ENCODE measurements at regions not wholly inside any gene's neighbourhood (a gene's known extent, or its start where the extent isn't known, plus 50 kb on each side); places are given as distances from the start of the nearest gene placed in this dataset.

DNA sequence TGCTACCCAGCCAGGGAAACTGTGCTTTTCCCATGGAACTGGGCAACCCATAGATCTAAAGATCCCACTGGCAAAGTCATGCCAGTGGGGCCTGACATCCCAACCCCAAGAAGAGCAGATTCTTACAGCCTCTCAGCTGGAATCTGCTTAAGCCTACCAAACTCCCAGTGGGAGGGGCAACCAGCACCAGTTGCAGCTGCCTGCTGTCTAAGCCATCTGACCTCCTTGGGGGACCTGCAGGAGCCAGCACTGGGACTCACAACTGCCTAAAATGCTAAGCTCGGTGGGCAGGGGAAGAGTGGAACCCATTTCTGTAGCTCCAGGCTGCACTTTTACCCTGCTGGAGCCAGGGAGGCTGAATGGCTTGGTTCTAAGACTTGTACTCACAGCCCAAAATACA, 770.7 kb upstream of the SLC8A1 start:
- Mint-ChIP-seq H3K27me3 (no peaks in the 10 kb centered on the region), H3K4me3 (no peak overlapping the region), H3K4me1 (no peaks in the 10 kb centered on the region), H3K36me3 (ENCODE audit: low read depth) (no peaks in the 10 kb centered on the region), H3K27ac (no peak overlapping the region), H3K9me3 (peaks cover 3% of the 10 kb centered on the region)
- POLR2A ChIA-PET, result no interaction called here
- DNase-seq, result no peak
- CTCF ChIA-PET, result interaction anchor here (0.6 kb wide), 1 partner anchor 804 kb away, joined by 3 read pairs; no protein-coding TSS in a partner anchor

DNA sequence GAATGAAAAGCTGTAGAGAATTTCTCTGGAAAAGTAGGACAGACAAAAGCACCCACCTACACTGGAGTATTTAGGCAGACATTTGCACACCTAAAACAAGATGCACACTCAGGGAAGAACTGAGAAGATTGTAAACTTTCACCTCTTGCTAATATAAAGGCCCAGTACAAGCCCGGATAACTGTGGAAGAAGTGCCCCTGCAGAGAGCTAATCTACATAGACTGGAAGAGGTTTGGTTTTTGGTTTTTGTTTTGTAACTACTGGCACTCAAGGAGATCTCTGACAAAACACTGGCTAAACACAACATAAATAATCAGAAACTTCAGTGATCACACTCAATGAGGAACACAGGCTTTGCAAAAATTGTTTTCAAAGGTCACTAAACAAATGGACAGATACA, 782.2 kb upstream of the SLC8A1 start:
- no peaks in the 10 kb centered on the region for H3K27me3 Mint-ChIP-seq
- no peak for DNase-seq
- no peaks in the 10 kb centered on the region for H3K36me3 Mint-ChIP-seq (ENCODE audit: low read depth)
- no peak overlapping the region for H3K4me3 Mint-ChIP-seq
- no peak overlapping the region for H3K27ac Mint-ChIP-seq
- H3K4me1 Mint-ChIP-seq, result no peaks in the 10 kb centered on the region
- peaks cover 5% of the 10 kb centered on the region for H3K9me3 Mint-ChIP-seq
- CTCF ChIA-PET, result no interaction called here
- POLR2A ChIA-PET, result no interaction called here

DNA sequence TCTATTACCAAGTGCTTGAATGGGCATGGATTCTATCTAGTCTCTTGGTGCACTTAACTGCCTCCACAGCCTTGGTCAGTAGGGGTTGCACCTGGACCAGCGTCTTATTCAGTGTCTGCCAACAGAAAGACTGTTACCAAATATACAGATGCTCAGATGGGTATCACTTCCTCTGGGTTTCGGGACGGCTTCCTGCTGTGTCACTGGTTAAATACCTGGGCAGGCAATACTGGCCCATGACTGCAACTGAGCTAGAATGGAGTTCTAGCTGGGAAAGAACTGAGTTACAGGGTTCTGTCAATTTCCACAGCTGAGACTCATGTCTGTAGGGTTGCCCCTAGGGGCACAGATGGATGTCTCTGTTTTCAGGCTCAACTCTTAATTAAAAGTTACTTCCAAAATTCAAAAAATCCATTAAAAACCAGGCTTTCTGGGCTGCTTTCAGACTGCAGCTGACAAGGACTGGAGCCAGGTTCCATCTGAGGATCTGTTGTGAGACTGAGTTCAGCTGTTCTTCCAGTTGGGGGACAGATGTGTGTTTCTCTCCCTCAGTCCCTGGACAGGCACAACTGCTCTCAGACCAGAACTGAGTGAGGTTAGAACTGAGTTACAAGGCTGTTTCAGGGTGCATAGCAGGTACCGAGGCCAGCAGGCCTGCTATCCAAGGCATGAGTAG, 789.6 kb upstream of the SLC8A1 start:
- CTCF ChIA-PET, result no interaction called here
- no peaks in the 10 kb centered on the region for H3K27me3 Mint-ChIP-seq

DNA sequence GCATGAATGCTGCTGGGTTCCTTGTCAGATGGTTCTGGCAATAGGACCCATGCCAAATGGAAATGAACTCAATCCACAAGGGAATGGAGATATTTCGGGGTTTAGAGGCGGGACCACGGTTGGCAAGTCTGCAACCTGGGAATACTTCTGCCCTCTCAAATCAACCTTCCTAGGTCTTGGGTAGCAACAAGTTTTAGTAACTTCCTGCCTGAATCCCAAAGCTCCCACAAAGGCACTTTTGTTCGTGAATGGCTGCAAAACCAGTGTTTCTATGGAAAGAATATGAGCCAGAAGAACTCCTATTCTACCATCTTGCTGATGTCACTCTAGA, 790.1 kb upstream of the SLC8A1 start:
- CTCF ChIA-PET, result no interaction called here

More for the DNA sequence above, 789.6 kb upstream of the SLC8A1 start:
- POLR2A ChIA-PET, result no interaction called here
- Mint-ChIP-seq H3K27ac (no peak overlapping the region), H3K4me3 (no peak overlapping the region), H3K9me3 (no peaks in the 10 kb centered on the region), H3K4me1 (no peaks in the 10 kb centered on the region), H3K36me3 (ENCODE audit: low read depth) (no peaks in the 10 kb centered on the region)
- DNase-seq, result no peak

DNA sequence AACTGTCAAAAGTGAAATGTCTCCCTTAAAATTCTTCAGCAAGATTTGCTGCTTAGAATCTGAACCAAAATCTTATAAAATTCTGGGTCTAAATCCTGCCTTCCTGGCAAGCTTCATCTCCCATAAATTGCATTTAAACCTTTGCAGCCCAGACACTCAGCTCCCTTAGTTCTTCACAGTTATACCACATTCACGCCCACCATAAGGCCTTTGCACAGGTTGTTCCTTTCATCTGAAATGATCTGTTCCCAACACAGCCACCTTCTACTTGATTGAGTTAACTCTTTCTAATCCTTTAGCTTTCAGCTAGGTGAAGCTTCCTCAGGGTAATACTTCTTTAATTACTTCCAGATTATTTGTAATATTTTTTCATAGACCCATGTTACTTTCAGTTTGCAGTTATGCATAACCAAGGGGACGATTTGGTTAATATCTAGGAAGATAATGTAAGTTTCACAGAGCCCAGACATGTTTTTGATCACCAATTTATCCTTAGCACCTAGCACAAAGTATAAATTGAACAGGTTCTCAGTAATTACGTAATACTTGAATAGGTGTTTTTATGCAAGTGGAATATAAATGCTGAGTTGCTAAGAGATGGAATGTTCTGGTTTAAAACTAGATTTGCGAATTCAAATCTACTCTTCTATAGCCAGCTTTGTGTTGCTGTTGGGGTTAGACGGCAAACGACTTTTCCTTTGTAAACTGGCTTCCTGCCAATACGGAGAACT, 779.7 kb upstream of the PKDCC start:
- no peaks in the 10 kb centered on the region for H3K4me1 Mint-ChIP-seq

More for the DNA sequence above, 790.1 kb upstream of the SLC8A1 start:
- DNase-seq, result no peak
- no peaks in the 10 kb centered on the region for H3K36me3 Mint-ChIP-seq (ENCODE audit: low read depth)
- no peak overlapping the region for H3K4me3 Mint-ChIP-seq
- H3K27ac Mint-ChIP-seq, result no peak overlapping the region
- H3K4me1 Mint-ChIP-seq, result no peaks in the 10 kb centered on the region
- POLR2A ChIA-PET, result no interaction called here
- no peaks in the 10 kb centered on the region for H3K27me3 Mint-ChIP-seq
- no peaks in the 10 kb centered on the region for H3K9me3 Mint-ChIP-seq

DNA sequence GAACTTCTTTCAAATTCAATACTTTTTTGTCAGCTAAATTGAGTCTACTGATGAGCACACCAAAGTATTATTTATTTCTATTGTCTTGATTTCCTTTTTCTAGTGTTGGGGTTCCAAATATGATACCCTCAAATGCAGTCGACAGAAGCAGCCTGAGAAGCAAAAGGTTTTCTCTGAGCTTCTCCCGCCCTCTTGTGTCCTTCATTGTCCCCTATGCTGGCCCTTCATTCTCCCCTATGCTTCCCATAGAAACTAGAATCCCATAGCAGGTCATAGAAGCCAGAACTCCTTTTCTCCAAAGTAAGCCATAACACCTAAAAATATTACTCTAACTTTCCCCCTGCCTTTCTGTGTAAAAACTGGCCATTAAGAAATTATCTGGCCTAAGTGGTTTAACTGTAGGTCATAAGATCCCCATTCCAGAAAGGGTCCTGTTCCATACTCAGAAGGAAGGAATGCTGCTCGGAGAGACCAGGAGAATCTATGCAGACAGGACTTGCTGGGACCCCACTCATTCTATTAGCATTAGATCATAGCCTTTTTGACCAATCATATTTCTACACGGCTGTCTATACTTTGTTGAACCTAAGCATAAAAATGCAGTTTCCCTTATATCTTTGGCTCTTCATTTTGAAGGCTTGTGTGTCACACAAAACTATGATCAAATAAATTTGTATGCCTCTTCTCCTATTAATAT, 764.6 kb upstream of the PKDCC start:
- no peak for DNase-seq
- Mint-ChIP-seq H3K27ac (no peak overlapping the region), H3K36me3 (ENCODE audit: low read depth) (no peaks in the 10 kb centered on the region), H3K4me3 (no peak overlapping the region), H3K27me3 (no peaks in the 10 kb centered on the region), H3K9me3 (no peaks in the 10 kb centered on the region), H3K4me1 (no peaks in the 10 kb centered on the region)
- POLR2A ChIA-PET, result no interaction called here
- CTCF ChIA-PET, result no interaction called here

More for the DNA sequence above, 779.7 kb upstream of the PKDCC start:
- no peaks in the 10 kb centered on the region for H3K27me3 Mint-ChIP-seq
- no peak overlapping the region for H3K27ac Mint-ChIP-seq
- H3K4me3 Mint-ChIP-seq, result no peak overlapping the region
- POLR2A ChIA-PET, result no interaction called here
- no peak for DNase-seq
- CTCF ChIA-PET, result no interaction called here
- H3K36me3 Mint-ChIP-seq (ENCODE audit: low read depth), result no peaks in the 10 kb centered on the region
- no peaks in the 10 kb centered on the region for H3K9me3 Mint-ChIP-seq

DNA sequence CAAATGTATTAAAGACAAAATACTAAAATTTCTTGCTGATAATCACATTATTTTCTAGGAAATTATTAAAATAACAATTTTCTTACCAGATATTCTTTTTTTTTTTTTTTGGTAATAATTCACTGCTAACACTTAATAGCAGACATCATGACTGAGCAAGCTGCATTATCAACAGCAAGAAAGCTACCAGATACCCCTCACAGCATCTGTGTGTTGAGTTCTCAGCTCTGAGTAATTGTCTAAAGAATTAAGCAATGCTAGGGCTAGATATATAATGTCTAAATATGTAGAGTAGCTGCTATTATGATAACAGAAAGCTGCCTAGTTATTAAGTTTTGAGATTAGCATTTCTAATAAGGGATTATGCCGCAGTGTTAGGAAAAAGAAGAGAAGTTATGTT, 754.3 kb upstream of the PKDCC start:
- H3K27me3 Mint-ChIP-seq, result no peaks in the 10 kb centered on the region
- H3K36me3 Mint-ChIP-seq (ENCODE audit: low read depth), result no peaks in the 10 kb centered on the region
- no peak overlapping the region for H3K4me3 Mint-ChIP-seq
- ChIA-PET CTCF (interaction anchor here (0.6 kb wide), 1 partner anchor 214 kb away, joined by 4 read pairs; no protein-coding TSS in a partner anchor), POLR2A (no interaction called here)
- H3K4me1 Mint-ChIP-seq, result no peaks in the 10 kb centered on the region
- H3K27ac Mint-ChIP-seq, result no peak overlapping the region
- no peaks in the 10 kb centered on the region for H3K9me3 Mint-ChIP-seq
- DNase-seq, result no peak

DNA sequence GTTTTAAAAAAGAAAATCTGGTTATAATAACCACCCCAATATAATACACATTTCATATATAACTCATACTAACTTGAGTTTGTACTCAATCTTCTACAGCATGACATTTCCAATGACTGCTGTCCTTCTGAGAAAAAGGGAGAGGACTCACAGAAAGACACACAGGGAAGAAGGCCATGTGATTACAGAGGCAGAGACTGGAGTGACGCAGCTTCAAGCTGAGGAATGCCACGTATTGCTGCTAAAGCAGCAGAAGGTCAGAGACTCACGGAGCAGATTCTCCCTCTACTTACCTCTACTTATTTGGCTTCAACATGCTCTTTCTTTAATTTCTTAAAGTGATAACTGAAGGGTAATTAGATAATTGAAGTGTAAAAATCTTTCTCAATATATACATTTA, 753.5 kb upstream of the PKDCC start:
- ChIA-PET POLR2A (no interaction called here), CTCF (no interaction called here)
- H3K4me3 Mint-ChIP-seq, result no peak overlapping the region
- H3K27me3 Mint-ChIP-seq, result no peaks in the 10 kb centered on the region
- no peak overlapping the region for H3K27ac Mint-ChIP-seq
- no peak for DNase-seq
- H3K9me3 Mint-ChIP-seq, result no peaks in the 10 kb centered on the region
- no peaks in the 10 kb centered on the region for H3K4me1 Mint-ChIP-seq
- no peaks in the 10 kb centered on the region for H3K36me3 Mint-ChIP-seq (ENCODE audit: low read depth)

DNA sequence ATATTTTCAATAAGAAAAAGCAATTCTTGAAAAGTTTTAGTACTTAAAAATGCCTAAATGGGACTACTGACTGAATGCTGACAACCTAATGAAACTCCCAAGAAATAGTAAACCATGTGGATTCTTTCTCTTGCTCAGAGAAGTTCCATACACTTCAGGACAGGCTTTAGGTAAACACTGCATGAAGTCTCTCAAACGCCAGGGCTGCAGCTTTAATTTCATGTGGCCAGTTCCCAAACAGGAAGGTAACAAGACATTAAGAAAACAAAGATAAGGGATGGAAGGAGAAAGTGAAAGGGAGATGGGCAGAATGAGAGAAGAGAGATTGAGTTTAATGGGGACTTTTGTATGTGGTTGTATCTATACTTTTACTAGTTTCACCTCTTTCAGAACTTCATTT, 734.7 kb upstream of the PKDCC start:
- CTCF ChIA-PET, result no interaction called here
- DNase-seq, result no peak
- Mint-ChIP-seq H3K27ac (no peak overlapping the region), H3K27me3 (no peaks in the 10 kb centered on the region), H3K4me3 (no peak overlapping the region), H3K4me1 (no peaks in the 10 kb centered on the region), H3K36me3 (ENCODE audit: low read depth) (no peaks in the 10 kb centered on the region), H3K9me3 (no peaks in the 10 kb centered on the region)
- POLR2A ChIA-PET, result no interaction called here

DNA sequence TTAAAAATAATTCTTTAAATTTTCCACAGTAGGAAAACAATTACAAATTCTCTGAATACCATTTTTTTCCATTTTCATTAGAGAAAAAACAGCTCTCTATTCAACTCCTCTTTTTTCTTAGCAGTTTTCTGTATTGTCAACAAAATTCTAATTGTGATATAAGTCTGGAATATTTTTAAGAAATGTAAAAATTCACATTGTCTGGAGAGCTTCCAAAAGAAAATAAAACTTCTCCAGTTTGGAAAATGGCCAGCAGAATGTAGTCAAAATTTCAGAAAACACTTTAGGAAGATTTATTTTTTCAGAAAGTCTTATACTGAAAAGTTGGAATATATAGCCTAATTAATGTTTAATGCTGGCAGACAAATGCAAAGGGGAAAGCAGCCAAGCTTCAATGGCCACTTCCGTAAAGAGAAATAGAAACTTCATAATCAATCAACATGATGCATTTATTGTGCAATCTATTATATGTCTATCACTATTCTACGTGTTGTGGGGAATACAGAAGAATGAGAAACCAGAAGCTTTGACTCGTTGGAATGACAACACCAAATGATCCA, 733.2 kb upstream of the PKDCC start:
- no peaks in the 10 kb centered on the region for H3K9me3 Mint-ChIP-seq
- no peaks in the 10 kb centered on the region for H3K27me3 Mint-ChIP-seq
- no peaks in the 10 kb centered on the region for H3K4me1 Mint-ChIP-seq
- H3K27ac Mint-ChIP-seq, result no peak overlapping the region
- no peak for DNase-seq
- POLR2A ChIA-PET, result no interaction called here
- H3K4me3 Mint-ChIP-seq, result no peak overlapping the region
- CTCF ChIA-PET, result no interaction called here
- H3K36me3 Mint-ChIP-seq (ENCODE audit: low read depth), result no peaks in the 10 kb centered on the region

DNA sequence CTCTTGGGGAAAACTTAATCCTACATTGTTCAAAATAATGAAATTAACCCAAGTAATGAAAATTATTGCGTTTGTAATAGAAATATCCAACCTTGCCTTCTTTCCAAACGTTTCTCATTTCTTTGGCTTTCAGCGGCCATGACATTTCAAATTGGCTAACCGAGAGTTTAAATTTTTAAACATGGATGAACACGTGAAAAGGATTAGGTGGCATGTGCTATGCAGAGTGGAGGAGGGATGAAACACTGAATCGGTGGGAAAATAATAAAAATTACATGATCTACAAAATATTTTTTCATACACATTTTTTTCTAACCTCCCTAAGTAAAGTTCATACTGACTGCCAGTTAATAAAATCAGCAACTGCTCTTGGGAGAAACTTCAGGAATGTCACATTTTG, 728.4 kb upstream of the PKDCC start:
- H3K27ac Mint-ChIP-seq, result no peak overlapping the region
- ChIA-PET POLR2A (no interaction called here), CTCF (no interaction called here)
- no peak for DNase-seq
- no peaks in the 10 kb centered on the region for H3K27me3 Mint-ChIP-seq
- no peak overlapping the region for H3K4me3 Mint-ChIP-seq
- no peaks in the 10 kb centered on the region for H3K9me3 Mint-ChIP-seq
- no peaks in the 10 kb centered on the region for H3K4me1 Mint-ChIP-seq
- H3K36me3 Mint-ChIP-seq (ENCODE audit: low read depth), result no peaks in the 10 kb centered on the region

DNA sequence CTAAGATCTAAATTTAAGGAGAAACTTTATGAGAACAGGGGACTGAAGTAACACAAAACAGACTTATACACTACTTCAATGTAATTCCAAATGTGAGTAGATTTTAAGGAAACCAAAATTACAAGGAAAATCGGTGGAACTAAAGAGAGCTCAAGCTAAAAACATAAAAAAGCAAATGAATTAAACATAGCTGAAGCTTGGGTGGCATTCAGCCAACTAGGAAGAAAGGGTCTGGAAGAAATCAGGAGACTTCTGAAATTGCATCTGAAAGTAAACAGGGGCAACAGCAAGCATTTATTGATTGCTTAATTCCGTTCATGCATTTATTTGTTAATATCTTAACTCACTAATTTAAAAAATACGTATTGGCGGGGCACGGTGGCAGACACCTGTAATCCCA, 727.3 kb upstream of the PKDCC start:
- no peaks in the 10 kb centered on the region for H3K4me1 Mint-ChIP-seq
- no peak for DNase-seq
- ChIA-PET POLR2A (no interaction called here), CTCF (no interaction called here)
- H3K27ac Mint-ChIP-seq, result no peak overlapping the region
- H3K27me3 Mint-ChIP-seq, result no peaks in the 10 kb centered on the region
- no peaks in the 10 kb centered on the region for H3K36me3 Mint-ChIP-seq (ENCODE audit: low read depth)
- no peak overlapping the region for H3K4me3 Mint-ChIP-seq
- H3K9me3 Mint-ChIP-seq, result no peaks in the 10 kb centered on the region

DNA sequence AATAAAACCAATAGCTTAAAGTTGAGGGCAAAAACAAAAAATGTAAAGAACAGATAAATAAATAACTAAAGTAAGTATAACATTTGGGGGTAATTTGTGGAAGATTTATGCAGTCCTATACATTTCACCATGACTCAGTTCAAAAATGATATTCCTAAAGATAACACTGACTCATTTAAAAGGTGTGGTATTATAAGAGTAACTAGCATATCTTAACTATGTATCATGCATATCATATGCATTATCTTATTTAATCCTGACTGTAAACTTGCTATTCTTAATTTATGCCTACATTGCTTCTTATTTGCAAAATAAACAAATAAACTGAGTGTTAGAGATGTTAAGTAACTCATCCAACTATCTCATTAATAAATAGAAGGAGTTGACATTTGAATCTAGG, 726.5 kb upstream of the PKDCC start:
- no peak overlapping the region for H3K27ac Mint-ChIP-seq
- ChIA-PET CTCF (interaction anchor here (0.7 kb wide), 1 partner anchor 572 kb away, joined by 3 read pairs; no protein-coding TSS in a partner anchor), POLR2A (no interaction called here)
- H3K36me3 Mint-ChIP-seq (ENCODE audit: low read depth), result no peaks in the 10 kb centered on the region
- no peak for DNase-seq
- no peaks in the 10 kb centered on the region for H3K9me3 Mint-ChIP-seq
- no peaks in the 10 kb centered on the region for H3K27me3 Mint-ChIP-seq
- no peak overlapping the region for H3K4me3 Mint-ChIP-seq
- H3K4me1 Mint-ChIP-seq, result no peaks in the 10 kb centered on the region
